ENCODE measurements at regions not wholly inside any gene's neighbourhood (a gene's known extent, or its start where the extent isn't known, plus 50 kb on each side); places are given as distances from the start of the nearest gene placed in this dataset.

GRCh38 chr11:29027436-29027835 is 919.2 kb downstream of the METTL15 start:
- DNase-seq, result no peak
- no peaks in the 10 kb centered on the region for H3K27me3 Mint-ChIP-seq (ENCODE audit: unreplicated experiment)
- H3K4me3 Mint-ChIP-seq (ENCODE audit: unreplicated experiment), result no peak overlapping the region
- H3K9me3 Mint-ChIP-seq (ENCODE audit: unreplicated experiment), result peaks cover 6% of the 10 kb centered on the region
- H3K4me1 Mint-ChIP-seq (ENCODE audit: low read depth, unreplicated experiment), result no peaks in the 10 kb centered on the region
- no peaks in the 10 kb centered on the region for H3K36me3 Mint-ChIP-seq (ENCODE audit: unreplicated experiment)
- H3K27ac Mint-ChIP-seq (ENCODE audit: unreplicated experiment), result no peak overlapping the region
- no peak for TF ChIP-seq CTCF (IDR thresholded peaks at IDR 0.05; ENCODE audit: partially characterized antibody, unreplicated experiment)

GRCh38 chr11:29026286-29026685 is 918.1 kb downstream of the METTL15 start:
- Mint-ChIP-seq H3K27me3 (ENCODE audit: unreplicated experiment) (no peaks in the 10 kb centered on the region), H3K9me3 (ENCODE audit: unreplicated experiment) (peaks cover 6% of the 10 kb centered on the region), H3K4me3 (ENCODE audit: unreplicated experiment) (no peak overlapping the region), H3K4me1 (ENCODE audit: low read depth, unreplicated experiment) (no peaks in the 10 kb centered on the region), H3K27ac (ENCODE audit: unreplicated experiment) (no peak overlapping the region), H3K36me3 (ENCODE audit: unreplicated experiment) (no peaks in the 10 kb centered on the region)
- no peak for TF ChIP-seq CTCF (IDR thresholded peaks at IDR 0.05; ENCODE audit: partially characterized antibody, unreplicated experiment)
- no peak for DNase-seq

- DNase-seq, result no peak
- Mint-ChIP-seq H3K27ac (ENCODE audit: unreplicated experiment) (no peak overlapping the region), H3K36me3 (ENCODE audit: unreplicated experiment) (no peaks in the 10 kb centered on the region), H3K4me1 (ENCODE audit: low read depth, unreplicated experiment) (no peaks in the 10 kb centered on the region), H3K4me3 (ENCODE audit: unreplicated experiment) (no peak overlapping the region), H3K27me3 (ENCODE audit: unreplicated experiment) (no peaks in the 10 kb centered on the region), H3K9me3 (ENCODE audit: unreplicated experiment) (peaks cover 6% of the 10 kb centered on the region)
- TF ChIP-seq CTCF (IDR thresholded peaks at IDR 0.05; ENCODE audit: partially characterized antibody, unreplicated experiment), result no peak
These were observed 916.8 kb downstream of the METTL15 start for GRCh38 chr11:29025001-29025400.

GRCh38 chr11:29024386-29024785 is 916.2 kb downstream of the METTL15 start:
- H3K36me3 Mint-ChIP-seq (ENCODE audit: unreplicated experiment), result no peaks in the 10 kb centered on the region
- no peaks in the 10 kb centered on the region for H3K4me1 Mint-ChIP-seq (ENCODE audit: low read depth, unreplicated experiment)
- H3K4me3 Mint-ChIP-seq (ENCODE audit: unreplicated experiment), result no peak overlapping the region
- H3K27me3 Mint-ChIP-seq (ENCODE audit: unreplicated experiment), result no peaks in the 10 kb centered on the region
- peaks cover 5% of the 10 kb centered on the region for H3K9me3 Mint-ChIP-seq (ENCODE audit: unreplicated experiment)
- no peak for DNase-seq
- H3K27ac Mint-ChIP-seq (ENCODE audit: unreplicated experiment), result no peak overlapping the region
- no peak for TF ChIP-seq CTCF (IDR thresholded peaks at IDR 0.05; ENCODE audit: partially characterized antibody, unreplicated experiment)

- no peak for DNase-seq
- H3K36me3 Mint-ChIP-seq (ENCODE audit: unreplicated experiment), result no peaks in the 10 kb centered on the region
- H3K4me1 Mint-ChIP-seq (ENCODE audit: low read depth, unreplicated experiment), result no peaks in the 10 kb centered on the region
- no peaks in the 10 kb centered on the region for H3K9me3 Mint-ChIP-seq (ENCODE audit: unreplicated experiment)
- H3K27me3 Mint-ChIP-seq (ENCODE audit: unreplicated experiment), result no peaks in the 10 kb centered on the region
- H3K4me3 Mint-ChIP-seq (ENCODE audit: unreplicated experiment), result no peak overlapping the region
- no peak for TF ChIP-seq CTCF (IDR thresholded peaks at IDR 0.05; ENCODE audit: partially characterized antibody, unreplicated experiment)
- no peak overlapping the region for H3K27ac Mint-ChIP-seq (ENCODE audit: unreplicated experiment)
These were observed 915.6 kb downstream of the METTL15 start for GRCh38 chr11:29023761-29024160.

Measured in glutamatergic neuron (in vitro differentiated cells).